Stimulated activated CD8-positive, alpha-beta memory T cell treated with anti-CD3 and anti-CD28 coated beads, Interleukin-4, amount 100 ng/mL, for 48 hours (primary cell): ENCODE measurements at regions not wholly inside any gene's neighbourhood (a gene's known extent, or its start where the extent isn't known, plus 50 kb on each side); places are given as distances from the start of the nearest gene placed in this dataset.
"Not testable (repeated sequence)": the region's sequence is repeated elsewhere in the genome, so short reads cannot be mapped to it uniquely, and the experiment has no call there.

Source experiments
- DNase-seq: peaks from one replicate; pipeline ENCODE4 v3.0.0-alpha.2; 2020

DNA sequence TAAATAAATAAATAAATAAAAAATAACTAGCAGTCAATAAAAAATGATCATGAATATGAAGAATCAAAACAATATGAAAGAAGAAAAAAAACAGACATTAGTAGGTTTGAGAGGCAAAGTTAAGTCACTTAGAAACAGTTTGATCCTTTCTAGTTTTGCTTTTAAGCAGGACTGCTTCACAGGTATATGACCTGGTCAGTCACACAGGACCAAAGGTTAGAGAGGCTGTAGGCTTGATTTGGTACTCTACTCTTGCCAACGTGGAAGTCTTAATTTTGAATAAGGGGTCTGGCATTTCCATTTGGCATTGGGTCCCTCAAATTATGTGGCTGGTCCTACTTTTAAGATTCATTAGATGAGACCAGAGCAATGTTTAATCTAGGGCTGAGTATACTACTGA lies 441.7 kb upstream of the NECTIN3 start:
- DNase-seq = no peak

DNA sequence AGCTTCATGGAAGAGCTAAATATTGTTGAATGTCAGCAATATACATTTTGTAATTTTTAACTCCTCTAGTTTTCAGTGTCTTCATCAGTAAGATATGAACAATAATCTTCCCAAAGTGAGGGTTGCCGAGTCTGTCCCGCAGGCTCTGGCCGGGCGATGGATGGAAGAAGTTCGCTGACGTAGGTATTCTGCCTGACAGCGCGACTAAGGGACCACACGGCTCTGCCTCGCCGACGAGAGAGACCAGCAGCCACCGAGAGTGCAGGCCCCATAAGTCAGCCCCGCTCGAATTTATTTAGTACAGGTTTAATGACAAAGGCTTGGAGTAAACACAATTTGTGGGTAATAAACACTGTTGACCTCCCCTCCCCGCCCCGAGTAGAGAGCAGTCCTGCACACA lies 427.4 kb upstream of the NECTIN3 start:
- DNase-seq = no peak

DNA sequence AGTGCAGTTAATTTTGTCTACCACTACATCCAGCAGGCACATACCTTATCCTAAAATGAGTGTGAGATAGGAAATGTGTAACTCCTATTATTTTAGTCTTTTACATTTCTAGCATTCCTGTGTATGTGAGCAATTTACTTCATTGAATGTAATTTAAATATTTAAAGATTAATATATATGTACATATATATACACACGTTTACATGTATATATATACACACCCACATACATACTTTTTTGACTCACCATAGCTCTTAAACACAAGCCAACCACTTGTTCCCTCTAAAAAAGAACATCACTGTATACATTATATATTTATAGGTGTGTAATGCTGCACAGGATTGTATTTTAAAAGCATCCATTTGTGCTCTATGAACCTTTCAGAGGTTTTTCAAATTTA lies 425.6 kb upstream of the NECTIN3 start:
- no peak for DNase-seq

DNA sequence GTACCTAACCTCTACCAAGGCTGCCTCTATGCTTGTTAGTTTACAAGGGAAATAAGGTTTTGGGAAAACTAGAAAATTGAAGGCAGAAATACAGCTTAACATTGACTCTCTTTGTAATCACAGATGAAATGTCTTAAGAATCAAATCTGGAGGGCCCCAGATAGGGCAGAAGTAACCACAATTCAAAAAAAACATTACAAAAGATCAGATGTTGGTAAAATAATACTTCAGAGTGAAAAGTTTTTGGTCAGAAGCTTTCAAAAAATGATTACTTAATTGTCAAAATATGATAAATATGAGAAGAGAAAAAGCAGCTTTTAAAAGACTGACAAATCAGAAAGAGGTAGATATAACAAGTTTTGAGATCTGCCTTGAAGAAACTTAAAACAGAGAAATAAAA lies 425.1 kb upstream of the NECTIN3 start:
- DNase-seq = no peak

DNA sequence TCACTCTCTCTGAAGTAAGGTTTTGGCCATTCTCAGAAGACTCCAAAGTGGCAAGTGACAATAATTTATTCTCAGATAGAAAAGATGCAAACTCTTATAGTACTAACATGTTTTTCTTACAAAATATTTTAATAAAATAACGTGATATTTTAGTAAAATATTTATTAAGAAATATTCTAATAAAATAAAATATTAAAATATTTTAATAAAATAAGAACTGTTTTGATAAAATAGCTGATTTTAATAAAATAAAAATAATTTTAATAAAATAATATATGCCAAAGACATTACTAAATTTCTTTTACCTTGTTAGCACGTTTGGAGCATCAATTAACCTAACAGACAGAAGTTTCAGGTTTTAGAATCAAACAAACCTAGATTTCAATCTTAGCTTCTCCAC lies 424.0 kb upstream of the NECTIN3 start:
- no peak for DNase-seq

DNA sequence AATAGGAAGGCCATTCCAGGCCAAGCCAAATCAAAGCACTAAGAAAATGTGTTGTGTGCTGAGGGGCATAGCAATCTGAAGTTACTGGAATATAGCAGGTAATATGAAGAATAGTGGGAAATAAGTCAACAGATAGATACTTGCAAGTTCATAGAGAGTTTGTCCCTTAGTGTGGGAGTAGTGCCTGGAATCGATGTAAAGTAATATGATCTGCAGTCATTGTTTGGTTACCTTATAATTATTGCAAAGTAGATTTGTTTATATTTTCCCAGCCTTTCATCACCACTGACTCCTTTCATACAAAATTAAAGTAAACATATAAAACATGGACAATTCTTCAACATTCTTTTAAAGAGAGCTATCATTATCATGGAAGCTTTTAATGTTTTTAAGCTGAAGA lies 420.9 kb upstream of the NECTIN3 start:
- DNase-seq = no peak

DNA sequence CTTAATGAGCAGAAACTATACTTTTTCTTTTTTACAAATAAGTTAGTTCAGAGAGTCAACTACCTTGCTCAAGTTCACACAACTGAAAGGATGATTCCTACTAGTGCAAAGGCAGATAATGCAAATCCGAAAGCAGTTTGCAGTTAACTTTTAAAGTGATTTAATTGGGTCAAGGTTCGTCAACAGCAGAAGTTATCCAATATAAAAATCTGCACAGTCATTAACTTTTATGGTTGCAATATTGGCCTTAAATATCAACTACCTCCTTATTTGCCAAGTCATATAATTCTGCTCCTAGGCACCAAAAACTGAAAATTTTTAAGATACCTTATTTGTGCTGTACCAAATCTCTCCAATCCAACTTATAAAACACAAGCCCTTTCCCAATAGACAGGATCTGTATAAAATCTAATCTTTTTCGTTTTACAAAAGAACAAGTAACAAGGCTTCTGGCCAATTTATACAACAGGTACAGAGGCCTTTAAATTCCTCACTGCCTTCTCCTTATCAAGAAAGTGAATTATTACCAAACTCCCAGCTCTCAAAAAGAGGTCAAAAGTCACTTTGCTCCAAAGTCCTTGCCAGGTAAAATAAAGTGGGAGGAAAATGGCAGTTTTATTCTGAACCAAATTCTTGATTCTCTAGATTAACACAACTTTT lies 416.6 kb upstream of the NECTIN3 start:
- no peak for DNase-seq

DNA sequence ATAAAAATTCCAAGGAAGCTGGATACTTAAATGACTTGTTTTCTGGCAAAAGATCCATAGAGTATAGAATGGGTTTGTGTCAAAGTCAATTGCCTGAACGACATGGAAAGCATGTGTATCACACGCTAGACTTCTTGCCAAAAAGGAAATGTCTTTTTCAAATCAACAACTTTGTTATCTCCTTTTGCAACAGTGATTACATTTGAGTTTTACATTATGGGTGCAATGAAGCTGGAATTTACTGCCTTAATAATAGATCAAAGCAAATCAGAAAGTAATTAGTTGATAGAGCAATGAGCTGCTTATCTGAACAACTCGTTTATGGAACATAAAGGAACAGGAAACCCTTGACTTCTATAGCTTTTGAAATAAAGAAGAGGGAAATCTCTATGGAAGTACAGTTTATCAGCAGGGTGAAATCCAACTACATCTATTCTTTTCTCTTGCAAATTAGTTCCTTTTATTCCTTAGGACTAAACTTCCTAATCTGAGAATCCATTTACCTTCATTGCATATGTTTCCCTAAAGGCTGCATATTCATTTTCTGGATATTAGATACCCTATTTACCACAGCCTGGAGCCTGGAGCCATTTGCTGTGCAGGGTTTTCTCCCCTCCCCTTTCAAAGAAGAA lies 415.1 kb upstream of the NECTIN3 start:
- no peak for DNase-seq

DNA sequence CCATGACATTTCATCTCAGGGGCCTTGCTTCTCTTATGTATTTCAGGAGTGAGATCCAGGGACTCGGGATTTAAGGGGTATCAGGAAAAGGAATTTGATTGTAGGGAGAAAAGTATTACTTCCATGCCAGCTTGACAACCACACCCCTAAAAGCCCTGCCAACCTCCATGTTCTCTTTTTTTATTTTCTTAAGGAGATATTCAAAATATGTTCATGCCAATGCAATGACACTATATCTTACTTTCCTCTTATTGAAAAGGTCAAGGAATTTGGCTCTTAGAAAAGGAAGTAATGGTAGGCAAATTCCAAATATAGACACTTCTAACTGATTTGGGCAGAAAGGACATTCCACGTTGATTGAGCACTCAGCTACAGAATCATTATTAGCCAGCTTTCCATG lies 407.5 kb upstream of the NECTIN3 start:
- DNase-seq = no peak

DNA sequence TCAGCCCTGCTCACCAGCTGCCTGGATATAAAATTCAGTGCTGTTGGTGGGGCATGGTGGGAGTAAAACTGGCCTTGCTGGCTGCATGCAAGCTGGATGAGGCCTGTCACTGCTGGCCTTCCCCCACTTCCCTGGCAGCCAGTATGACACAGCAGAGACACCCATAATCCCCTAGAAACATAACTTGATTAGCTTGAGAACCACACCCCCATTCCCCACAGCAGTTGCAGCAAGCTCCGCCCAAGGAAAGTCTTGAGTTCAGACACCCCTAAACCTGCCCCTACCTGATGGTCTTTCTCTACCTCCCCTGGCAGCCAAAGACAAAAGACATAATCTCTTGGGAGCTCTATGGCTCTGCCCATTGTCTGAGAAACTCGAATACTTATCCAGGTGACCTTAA lies 405.1 kb upstream of the NECTIN3 start:
- DNase-seq = no peak

DNA sequence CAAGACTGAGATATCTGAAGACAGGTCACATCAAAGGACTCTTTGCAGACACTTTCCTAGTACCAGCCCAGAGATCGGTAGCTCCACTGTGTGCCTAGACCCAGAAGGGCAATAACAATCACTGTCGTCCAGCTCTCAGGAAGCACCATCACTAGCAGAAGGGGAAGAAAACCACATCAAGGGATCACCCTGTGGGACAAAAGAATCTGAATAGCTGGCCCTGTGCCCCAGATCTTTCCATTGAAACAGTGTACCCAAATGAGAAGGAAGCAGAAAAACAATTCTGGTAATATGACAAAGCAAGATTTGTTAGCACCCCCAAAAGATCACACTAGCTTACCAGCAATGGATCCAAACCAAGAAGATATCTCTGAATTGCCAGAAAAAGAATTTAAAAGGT lies 404.4 kb upstream of the NECTIN3 start:
- DNase-seq = no peak

DNA sequence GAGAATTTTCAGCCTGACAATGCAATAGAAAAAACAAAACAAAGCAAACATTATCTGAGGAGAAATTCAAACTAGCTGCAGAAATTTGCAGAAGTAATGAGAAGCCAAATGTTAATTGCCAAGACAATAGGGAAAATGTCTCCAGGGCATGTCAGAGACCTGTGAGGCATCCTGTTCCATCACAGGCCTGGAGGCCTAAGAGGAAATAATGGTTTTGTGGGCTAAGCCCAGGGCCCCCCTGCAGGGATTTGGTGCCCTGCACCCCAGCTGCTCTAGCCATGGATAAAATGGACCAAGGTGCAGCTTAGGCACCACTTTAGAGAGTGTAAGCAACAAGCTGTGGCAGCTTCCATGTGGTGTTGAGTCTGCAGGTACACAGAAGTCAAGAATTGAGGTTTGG lies 401.2 kb upstream of the NECTIN3 start:
- DNase-seq = no peak

DNA sequence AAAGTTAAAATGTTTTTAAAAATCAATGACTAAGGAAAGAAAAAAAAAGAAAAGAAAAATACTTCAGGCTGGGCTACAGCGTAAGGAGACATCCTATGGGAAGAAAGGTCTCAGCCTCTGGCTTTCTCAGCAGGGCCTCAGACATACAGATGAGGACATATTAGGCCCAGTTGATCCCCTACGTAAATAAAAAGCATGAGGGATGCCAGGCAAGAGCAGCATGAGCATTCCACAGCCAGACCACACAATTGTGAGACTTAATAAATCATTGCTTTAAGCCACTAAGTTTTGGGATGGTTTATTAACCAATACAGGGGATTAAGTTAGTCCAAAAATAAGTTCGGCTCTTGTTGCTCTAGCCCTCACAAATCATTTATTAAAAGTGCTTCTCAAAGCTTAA lies 394.1 kb upstream of the NECTIN3 start:
- no peak for DNase-seq

DNA sequence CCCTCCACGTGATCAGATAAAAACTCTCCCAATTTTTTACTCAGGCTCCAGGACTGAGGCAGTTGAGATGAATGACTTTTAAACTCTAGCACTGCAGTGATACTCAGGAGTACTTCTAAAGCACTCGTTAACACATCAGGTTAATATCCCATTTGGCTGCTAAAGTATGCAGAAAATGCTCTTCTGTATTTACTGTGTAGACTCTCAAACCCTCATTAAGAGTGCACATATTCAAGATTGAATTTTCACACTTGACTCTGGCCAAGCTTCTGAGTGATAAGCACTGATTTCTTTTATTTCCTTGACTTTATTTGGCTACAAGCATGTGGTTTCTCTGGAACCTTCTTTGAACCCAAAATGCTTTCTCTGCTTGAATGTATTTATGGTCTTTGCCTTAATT lies 392.3 kb upstream of the NECTIN3 start:
- DNase-seq = no peak

DNA sequence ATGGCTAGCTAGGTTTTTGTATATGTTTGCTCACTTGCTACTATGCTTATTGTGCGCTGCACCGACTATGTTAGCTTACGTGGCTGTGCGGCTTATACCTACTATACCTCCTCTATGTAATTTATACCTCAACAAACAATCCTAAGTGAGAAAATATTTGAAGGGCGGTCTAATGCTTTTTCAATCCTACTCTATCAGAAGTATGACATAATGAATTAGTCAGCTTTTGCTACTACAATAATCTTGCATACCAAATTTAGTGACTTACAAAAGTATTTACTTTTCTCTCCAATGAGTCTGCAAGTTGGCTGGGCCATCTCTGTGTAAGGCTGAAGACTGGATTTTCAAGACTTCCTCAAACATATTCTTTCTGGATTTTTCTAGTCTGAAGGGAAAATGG lies 391.2 kb upstream of the NECTIN3 start:
- no peak for DNase-seq

DNA sequence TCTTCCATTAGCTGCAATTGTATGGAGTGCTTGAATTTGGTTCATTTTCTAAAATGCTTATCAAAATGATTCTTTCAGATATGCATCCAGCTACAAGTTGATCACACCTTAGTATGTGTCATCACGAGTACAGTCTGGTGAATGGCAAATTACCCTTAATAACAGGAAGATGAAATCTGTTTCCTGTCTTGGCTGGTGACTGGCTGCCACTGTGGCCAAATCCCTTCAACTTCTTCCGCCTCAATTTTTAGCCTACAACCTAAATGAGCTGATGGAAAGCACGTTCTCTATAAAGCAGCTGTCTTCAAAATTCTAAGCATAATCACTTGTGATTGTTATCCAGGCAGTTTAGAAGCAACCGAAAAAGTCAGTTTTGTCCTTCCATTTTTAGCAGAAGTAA lies 387.1 kb upstream of the NECTIN3 start:
- DNase-seq = no peak

DNA sequence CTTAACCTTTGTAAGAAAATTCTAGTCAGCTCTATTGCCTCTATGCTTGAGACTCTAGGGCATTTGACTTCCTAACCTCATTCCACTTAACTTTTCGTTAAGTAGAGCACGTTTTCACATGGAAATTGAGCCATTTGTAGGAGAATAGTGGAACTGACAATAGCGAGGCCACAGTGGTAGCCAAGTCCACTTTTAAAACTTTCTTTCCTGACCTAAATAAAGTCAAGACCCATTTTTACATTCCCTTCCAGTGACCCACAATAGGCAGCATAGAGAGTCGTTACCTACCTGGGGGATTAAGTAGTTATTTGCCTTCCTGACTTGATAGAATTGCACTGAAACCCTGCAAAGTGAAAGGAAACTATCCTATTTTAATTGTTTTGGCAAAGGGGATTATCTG lies 386.0 kb upstream of the NECTIN3 start:
- DNase-seq = no peak

DNA sequence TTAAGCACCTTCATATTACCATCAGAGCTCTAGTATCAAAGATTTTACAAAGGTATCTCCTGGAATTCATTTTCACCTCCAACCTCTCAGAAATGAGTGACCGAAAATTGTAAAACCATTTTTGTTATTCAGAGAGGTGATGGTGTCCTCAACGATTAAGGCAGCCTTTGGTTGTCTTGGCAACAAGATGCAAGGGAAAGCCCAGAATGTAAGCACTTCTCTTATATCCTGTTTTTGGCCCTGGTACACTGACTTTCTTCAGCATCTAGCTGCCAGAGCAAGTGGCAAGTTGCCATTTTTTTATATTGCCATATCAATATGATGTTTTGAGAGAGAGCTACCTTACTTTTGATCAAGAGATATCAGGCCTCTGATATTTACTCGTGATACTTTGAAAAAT lies 384.9 kb upstream of the NECTIN3 start:
- DNase-seq = no peak

DNA sequence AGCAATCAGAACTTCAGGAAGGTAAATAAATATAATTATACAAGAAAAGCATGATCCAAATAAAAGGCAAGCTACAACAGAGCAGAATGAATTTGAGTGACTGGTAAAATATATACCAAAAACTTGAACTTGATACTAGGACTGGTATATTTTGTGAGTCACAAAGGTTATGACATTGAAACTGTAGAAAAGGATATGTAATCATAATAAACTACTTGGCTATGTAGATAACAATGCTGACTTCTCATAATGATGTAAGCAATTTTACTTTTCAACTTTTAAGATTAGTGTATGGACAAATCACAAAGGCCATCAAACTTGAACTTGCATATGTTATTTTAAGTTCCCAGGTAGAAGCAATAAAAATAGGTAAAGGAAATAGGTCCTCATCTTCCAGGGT lies 384.5 kb upstream of the NECTIN3 start:
- DNase-seq = no peak

DNA sequence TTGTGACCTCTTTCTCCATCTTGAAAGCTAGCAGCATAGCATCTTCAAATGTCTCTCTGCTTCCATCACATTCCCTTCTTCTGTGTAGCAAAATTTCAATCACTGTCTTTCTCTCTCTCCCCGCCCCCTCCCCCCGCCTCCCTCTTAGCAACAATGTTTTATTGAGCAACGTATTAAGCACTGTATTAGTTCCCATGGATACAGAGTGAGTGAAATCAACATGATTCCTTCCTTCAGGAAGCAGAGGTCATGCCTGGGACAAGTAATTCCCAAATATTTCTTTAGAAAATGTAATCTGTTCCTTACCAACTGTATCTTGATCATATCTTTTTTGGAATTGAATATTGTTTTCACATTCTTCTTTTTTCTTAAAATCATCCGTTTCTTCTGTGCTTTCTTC lies 373.7 kb upstream of the NECTIN3 start:
- DNase-seq = no peak

DNA sequence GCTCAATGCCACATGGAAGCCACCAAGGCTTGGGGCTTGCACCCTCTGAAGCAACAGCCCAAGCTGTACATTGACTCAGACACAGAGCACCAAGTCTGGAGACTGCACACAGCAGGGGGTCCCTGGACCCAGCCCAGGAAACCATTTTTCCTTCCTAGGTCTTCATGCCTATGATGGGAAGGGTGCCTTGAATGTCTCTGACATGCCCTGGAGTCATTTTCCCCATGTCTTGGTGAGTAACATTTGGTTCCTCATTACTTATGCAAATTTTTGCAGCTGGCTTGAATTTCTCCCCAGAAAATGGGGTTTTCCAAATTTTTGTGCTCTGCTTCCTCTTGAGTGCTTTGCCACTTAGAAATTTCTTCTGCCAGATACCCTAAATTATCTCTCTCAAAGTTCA lies 367.3 kb upstream of the NECTIN3 start:
- not testable (repeated sequence) for DNase-seq

DNA sequence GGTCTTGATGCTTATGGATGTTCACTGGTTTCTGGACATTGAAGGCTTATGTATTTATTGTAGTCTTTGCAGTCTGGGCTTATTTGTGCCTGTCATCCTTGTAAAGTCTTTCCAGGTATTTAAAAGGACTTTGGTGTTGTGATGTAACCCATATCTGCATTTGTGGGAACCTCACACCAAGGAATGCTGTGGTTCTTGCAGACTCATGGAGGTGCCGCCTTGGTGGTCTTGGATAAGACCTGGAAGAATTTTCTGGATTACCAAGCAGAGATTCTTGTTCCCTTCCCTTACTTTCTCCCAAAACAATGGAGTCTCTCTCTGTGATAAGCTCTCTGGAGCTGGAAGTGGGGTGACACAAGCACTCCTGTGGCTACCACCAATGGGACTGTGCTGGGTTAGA lies 363.5 kb upstream of the NECTIN3 start:
- no peak for DNase-seq

DNA sequence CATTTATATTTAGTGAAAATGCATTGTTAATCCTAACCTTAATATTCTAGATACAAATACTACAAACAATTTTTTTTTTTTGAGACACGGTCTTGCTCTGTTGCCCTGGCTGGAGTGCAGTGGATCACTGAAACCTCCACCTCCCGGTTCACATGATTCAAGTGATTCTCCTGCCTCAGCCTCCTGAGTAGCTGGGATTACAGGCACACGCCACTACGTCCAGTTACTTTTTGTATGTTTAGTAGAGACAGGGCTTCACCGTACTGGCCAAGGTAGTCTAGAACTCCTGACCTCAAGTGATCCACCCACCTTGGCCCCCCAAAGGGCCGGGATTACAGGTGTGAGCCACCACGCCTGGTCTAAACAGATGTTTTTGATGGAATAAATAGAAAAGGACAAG lies 361.5 kb upstream of the NECTIN3 start:
- no peak for DNase-seq

DNA sequence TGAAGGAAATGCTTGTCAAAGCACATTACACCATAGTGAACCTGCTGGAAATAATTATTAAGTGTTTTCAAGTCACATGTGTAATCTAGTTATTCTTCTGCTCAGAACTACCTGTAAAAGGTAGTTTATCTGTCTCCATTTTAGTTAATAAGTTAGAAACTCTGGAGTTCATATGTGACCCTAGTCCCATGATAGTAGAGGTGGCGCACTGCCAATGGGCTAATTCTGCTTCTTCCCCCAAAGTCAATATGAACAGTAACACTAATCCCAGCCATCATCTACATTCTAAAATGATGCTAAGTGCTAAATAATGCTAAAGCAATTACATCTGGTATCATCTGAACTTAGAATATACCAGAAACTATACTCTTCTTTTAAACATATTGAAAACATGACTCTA lies 361.0 kb upstream of the NECTIN3 start:
- no peak for DNase-seq

DNA sequence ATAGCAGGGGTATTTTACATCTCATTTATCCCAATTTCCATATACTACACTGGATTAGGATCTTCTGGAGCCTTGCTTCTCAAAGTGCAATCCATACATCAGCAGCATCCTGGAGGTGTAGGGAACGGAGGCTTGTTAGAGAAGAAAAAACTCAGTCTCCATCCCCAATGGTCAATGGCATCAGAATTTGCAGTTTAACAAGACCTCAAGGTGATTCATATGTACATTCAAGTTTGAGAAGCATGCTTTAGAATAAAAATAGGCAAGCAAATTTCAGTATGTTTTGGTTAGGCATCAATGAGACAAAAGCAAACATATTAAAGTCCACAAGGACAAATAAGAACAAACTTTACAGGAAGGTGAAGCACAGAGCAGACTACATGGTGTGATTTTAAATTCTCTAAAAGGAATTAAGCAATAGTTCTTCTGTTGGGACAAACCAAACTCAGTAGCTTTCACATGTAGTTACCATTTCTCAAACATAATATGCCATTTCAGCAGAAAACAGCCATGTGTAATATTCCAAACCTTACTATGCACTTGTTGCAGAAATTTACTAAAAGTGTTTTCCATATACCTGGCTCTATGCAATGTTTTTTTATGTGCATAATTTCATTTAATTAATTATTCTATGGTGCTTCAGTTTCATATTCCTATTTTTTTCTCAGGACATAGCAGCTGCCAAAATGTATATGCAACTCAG lies 360.3 kb upstream of the NECTIN3 start:
- no peak for DNase-seq
